Testis (tissue), 2 donors: ENCODE measurements at regions not wholly inside any gene's neighbourhood (a gene's known extent, or its start where the extent isn't known, plus 50 kb on each side); places are given as distances from the start of the nearest gene placed in this dataset.

Experiments used
- DNase-seq: peaks from one replicate; pipeline ENCODE4 v3.0.0-alpha.2; 2019
- H3K27ac ChIP-seq, 2 donors: fragments of 200-600 bp; sonication (generic); one replicate each; pipeline ENCODE4 v1.5.1; 2019
- H3K27me3 ChIP-seq: fragments of 200-600 bp; sonication (generic); one replicate; pipeline ENCODE4 v1.5.1; 2019
- H3K36me3 ChIP-seq: fragments of 200-600 bp; sonication (generic); one replicate; pipeline ENCODE4 v1.5.1; 2017; ENCODE audit warnings: low read depth; ENCODE audit errors: missing control alignments
- H3K4me1 ChIP-seq: fragments of 200-600 bp; sonication (generic); one replicate; pipeline ENCODE4 v1.5.1; 2019
- H3K4me3 ChIP-seq, 2 donors: fragments of 200-600 bp; sonication (generic); one replicate each; pipeline ENCODE4 v1.5.1; 2017 to 2019
- H3K9me3 ChIP-seq: fragments of 200-600 bp; sonication (generic); one replicate; pipeline ENCODE4 v1.5.1; 2017
- POLR2A ChIP-seq: fragments of 450-650 bp; IDR thresholded peaks from one replicate; pipeline ENCODE4 v1.6.1; 2017; ENCODE audit warnings: antibody characterized with exemption, mild to moderate bottlenecking, moderate library complexity
- WGBS, 2 donors: methylation state at CpG; one replicate each; pipeline ENCODE4 v1.1.5; 2018; 5-methylcytosine and 5-hydroxymethylcytosine counted together
- intact Hi-C: fragments of 100-400 bp; cut with DNase I; formaldehyde crosslinking; loops from one replicate; pipeline ENCODE4 v1.15.1; 2023; ENCODE audit warnings: low total_unique reads
- TF ChIP-seq, protein P1 (sequence below), 3 experiments: fragments of 450-650 bp in 2 of 3; fragments of 200-600 bp in 1 of 3; sonication (generic) in 1 of 3; IDR thresholded peaks; one replicate each; pipeline ENCODE4 v1.5.1; 2016 to 2019; ENCODE audit warnings: antibody characterized with exemption in 3 of 3, mild to moderate bottlenecking in 2 of 3, moderate library complexity in 1 of 3

DNA sequence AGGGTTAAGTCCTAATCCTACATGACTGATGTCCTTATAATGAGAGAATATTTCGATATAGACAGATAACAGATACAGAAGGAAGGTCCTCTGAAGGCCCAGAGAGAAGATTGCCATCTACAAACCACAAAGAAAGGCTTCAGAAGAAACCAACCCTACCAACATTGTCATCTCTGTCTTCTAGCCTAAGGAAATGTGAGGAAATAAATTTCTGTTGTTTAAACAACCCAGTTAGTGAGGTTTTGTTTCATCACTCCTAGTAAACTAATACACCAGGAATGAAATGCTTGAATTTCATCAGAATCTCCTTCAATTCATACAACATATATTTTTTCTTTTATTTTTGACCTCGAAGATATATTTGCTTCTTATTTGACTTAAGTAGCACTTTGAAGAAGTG, 1527.8 kb downstream of the STIM2 start:
- no peak for DNase-seq
- H3K27me3 ChIP-seq, result no peaks in the 10 kb centered on the region
- H3K36me3 ChIP-seq, result no peaks in the 10 kb centered on the region
- H3K27ac ChIP-seq, result no peak overlapping the region
- H3K9me3 ChIP-seq, result no peaks in the 10 kb centered on the region
- H3K4me3 ChIP-seq, result no peak overlapping the region
- H3K4me1 ChIP-seq, result no peaks in the 10 kb centered on the region
- WGBS, 2 donors, result 85 to 89% methylated on average over 2 of the region's 2 CpGs
- TF ChIP-seq, protein P1, sequence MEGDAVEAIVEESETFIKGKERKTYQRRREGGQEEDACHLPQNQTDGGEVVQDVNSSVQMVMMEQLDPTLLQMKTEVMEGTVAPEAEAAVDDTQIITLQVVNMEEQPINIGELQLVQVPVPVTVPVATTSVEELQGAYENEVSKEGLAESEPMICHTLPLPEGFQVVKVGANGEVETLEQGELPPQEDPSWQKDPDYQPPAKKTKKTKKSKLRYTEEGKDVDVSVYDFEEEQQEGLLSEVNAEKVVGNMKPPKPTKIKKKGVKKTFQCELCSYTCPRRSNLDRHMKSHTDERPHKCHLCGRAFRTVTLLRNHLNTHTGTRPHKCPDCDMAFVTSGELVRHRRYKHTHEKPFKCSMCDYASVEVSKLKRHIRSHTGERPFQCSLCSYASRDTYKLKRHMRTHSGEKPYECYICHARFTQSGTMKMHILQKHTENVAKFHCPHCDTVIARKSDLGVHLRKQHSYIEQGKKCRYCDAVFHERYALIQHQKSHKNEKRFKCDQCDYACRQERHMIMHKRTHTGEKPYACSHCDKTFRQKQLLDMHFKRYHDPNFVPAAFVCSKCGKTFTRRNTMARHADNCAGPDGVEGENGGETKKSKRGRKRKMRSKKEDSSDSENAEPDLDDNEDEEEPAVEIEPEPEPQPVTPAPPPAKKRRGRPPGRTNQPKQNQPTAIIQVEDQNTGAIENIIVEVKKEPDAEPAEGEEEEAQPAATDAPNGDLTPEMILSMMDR (IDR thresholded peaks at IDR 0.05), result no peak
- no peak for TF ChIP-seq POLR2A
- intact Hi-C loops, result no loop called here

DNA sequence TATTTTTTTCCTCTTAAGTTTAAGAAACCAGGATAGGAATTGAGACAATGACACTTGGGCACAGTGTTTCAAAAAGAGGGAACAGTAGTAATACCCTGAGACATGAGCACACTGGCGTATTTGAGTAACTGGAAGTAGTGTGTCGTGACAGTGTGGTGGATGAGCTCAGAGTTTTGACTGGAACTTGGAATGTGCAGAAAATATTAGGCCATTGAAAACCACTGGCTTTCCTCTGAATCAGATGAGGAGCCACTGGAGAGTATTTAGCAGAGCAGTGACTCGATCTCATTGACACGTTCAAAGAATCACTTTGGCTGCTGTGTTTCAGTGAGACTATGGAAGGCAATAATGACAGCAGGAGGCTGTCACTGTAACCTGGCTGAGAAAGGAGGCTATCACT, 1531.2 kb downstream of the STIM2 start:
- intact Hi-C loops, result no loop called here
- no peak for DNase-seq
- Histone ChIP-seq H3K9me3 (no peaks in the 10 kb centered on the region), H3K27ac (no peak overlapping the region), H3K4me1 (no peaks in the 10 kb centered on the region), H3K27me3 (no peaks in the 10 kb centered on the region), H3K36me3 (no peaks in the 10 kb centered on the region), H3K4me3 (no peak overlapping the region)
- TF ChIP-seq, protein P1 (IDR thresholded peaks at IDR 0.05), result no peak
- no peak for TF ChIP-seq POLR2A
- WGBS, 2 donors, result 75 to 76% methylated on average over 4 of the region's 4 CpGs

DNA sequence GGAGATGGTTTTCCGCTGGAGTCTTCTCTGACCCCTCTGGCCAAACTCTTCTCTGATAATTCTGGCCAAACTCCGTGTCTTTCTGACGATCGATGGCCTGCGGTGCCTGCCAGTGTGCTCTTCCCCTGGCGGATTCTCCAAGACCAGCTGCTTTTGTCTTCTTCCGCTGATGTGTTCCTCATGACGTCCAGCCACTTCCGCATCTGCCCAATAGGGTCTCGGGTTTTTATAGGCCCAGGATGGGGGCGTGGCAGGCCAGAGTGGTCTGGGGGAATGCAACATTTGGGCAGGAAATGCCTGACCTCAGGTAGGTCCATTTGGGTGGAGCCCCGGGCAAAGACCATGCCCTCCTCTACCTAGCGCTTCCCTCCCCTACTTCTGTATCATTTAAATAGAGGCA, 1542.1 kb downstream of the STIM2 start:
- intact Hi-C loops, result no loop called here
- peak overlapping the region in 1 of 2 donors; percentile 39 for H3K4me3 ChIP-seq
- H3K4me1 ChIP-seq, result no peaks in the 10 kb centered on the region
- H3K27me3 ChIP-seq, result no peaks in the 10 kb centered on the region
- H3K9me3 ChIP-seq, result no peaks in the 10 kb centered on the region
- DNase-seq, result peak; percentile 70
- H3K27ac ChIP-seq, result no peak overlapping the region
- no peaks in the 10 kb centered on the region for H3K36me3 ChIP-seq
- TF ChIP-seq, protein P1 (IDR thresholded peaks at IDR 0.05), result no peak
- TF ChIP-seq POLR2A, result no peak
- 64 to 73% methylated on average over 11 to 13 of the region's 13 CpGs for WGBS, 2 donors

DNA sequence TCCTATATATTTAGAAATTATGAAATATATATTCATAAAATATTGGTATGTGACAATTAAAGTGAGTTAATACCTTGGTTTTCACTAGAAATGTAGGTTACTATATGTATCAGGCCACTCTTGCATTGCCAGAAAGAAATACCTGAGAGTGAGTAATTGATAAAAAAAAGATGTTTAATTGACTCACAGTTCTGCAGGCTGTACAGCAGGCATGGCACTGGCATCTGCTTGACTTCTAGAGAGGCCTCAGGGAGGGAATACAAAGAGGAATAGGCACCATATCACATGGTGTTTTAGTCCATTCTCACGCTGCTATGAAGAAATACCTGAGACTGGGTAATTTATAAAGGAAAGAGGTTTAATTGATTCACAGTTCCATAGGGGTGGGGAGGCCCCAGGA, 1560.6 kb downstream of the STIM2 start:
- no peaks in the 10 kb centered on the region for H3K4me1 ChIP-seq
- 83 to 88% methylated on average over 1 of the region's 1 CpG for WGBS, 2 donors
- intact Hi-C loops, result no loop called here
- no peaks in the 10 kb centered on the region for H3K27me3 ChIP-seq
- H3K36me3 ChIP-seq, result no peaks in the 10 kb centered on the region
- no peak overlapping the region for H3K27ac ChIP-seq
- no peaks in the 10 kb centered on the region for H3K9me3 ChIP-seq
- H3K4me3 ChIP-seq, result no peak overlapping the region
- TF ChIP-seq POLR2A, result no peak
- TF ChIP-seq, protein P1 (IDR thresholded peaks at IDR 0.05), result no peak
- no peak for DNase-seq

DNA sequence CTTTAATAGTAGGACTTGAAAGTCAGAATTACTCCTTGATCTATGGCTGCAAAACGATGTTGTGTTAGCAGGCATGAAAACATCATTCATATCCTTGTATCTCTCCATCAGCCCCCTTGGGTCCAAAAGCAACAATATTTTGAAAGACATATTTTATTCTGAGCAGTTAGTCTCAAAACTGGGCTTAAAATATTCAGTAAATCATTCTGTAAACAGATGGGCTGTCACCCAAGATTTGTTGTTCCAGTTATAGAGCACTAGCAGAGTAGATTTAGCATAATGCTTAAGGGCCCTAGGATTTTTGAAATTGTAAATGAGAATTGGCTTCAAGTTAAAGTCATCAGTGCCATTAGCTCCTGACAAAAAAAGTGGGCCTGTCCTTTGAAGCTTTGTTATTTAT, 1565.6 kb downstream of the STIM2 start:
- intact Hi-C loops, result no loop called here
- no peak for DNase-seq
- Histone ChIP-seq H3K27me3 (no peaks in the 10 kb centered on the region), H3K36me3 (no peaks in the 10 kb centered on the region), H3K4me3 (no peak overlapping the region), H3K27ac (no peak overlapping the region), H3K9me3 (no peaks in the 10 kb centered on the region), H3K4me1 (no peaks in the 10 kb centered on the region)
- 38 to 41% methylated on average over 1 of the region's 1 CpG for WGBS, 2 donors
- no peak for TF ChIP-seq POLR2A
- TF ChIP-seq, protein P1 (IDR thresholded peaks at IDR 0.05), result no peak
